ENCODE measurements at regions not wholly inside any gene's neighbourhood (a gene's known extent, or its start where the extent isn't known, plus 50 kb on each side); places are given as distances from the start of the nearest gene placed in this dataset.

- TF ChIP-seq YY1 (IDR thresholded peaks at IDR 0.05; ENCODE audit: low read depth) (no peak), REST (IDR thresholded peaks at IDR 0.05; ENCODE audit: low read depth) (no peak), EP300 (IDR thresholded peaks at IDR 0.05; ENCODE audit: borderline replicate concordance) (no peak), CREB1 (IDR thresholded peaks at IDR 0.05; ENCODE audit: low read depth) (no peak), CEBPB (IDR thresholded peaks at IDR 0.05) (no peak), FOXM1 (IDR thresholded peaks at IDR 0.05; ENCODE audit: borderline replicate concordance, low read depth) (no peak), NFIC (IDR thresholded peaks at IDR 0.05) (no peak), MAX (IDR thresholded peaks at IDR 0.05) (no peak), TEAD4 (IDR thresholded peaks at IDR 0.05) (no peak)
These were observed 71.9 kb downstream of the PHETA1 start for GRCh38 chr12:111296906-111297463.

All from Ishikawa (cell line).